RWPE2 (cell line): ENCODE measurements at regions not wholly inside any gene's neighbourhood (a gene's known extent, or its start where the extent isn't known, plus 50 kb on each side); places are given as distances from the start of the nearest gene placed in this dataset.

Source experiments
- ATAC-seq: fragments of 200-7000 bp; cut with Tn5 transposase; 3 replicates; pipeline ENCODE4 v1.9.1; 2021; ENCODE audit warnings: low read depth
- DNase-seq: peaks from one replicate; pipeline ENCODE4 v3.0.0-alpha.2; 2020; ENCODE audit warnings: low spot score
- H3K27ac ChIP-seq: fragments of 450-650 bp; 2 replicates; pipeline ENCODE4 v1.5.1; 2017; ENCODE audit warnings: mild to moderate bottlenecking; ENCODE audit not compliant: poor library complexity, severe bottlenecking
- H3K27me3 ChIP-seq: fragments of 250-450 bp; sonication (Bioruptor Pico); 2 replicates; pipeline ENCODE4 v1.5.1; 2021; ENCODE audit warnings: mild to moderate bottlenecking, moderate library complexity; ENCODE audit not compliant: insufficient read depth, poor library complexity, severe bottlenecking
- H3K36me3 ChIP-seq: fragments of 250-450 bp; sonication (Bioruptor Pico); 2 replicates; pipeline ENCODE4 v1.5.1; 2020; ENCODE audit warnings: low read depth, mild to moderate bottlenecking, moderate library complexity
- H3K4me1 ChIP-seq: fragments of 250-450 bp; sonication (Bioruptor Pico); 2 replicates; pipeline ENCODE4 v1.5.1; 2021; ENCODE audit warnings: mild to moderate bottlenecking, moderate library complexity; ENCODE audit not compliant: insufficient read depth, poor library complexity, severe bottlenecking
- H3K4me3 ChIP-seq: fragments of 250-450 bp; sonication (Bioruptor Pico); 2 replicates; pipeline ENCODE4 v1.5.1; 2021; ENCODE audit warnings: mild to moderate bottlenecking, moderate library complexity; ENCODE audit not compliant: severe bottlenecking
- H3K9me3 ChIP-seq: fragments of 250-450 bp; sonication (Bioruptor Pico); 2 replicates; pipeline ENCODE4 v1.5.1; 2021; ENCODE audit warnings: mild to moderate bottlenecking, moderate library complexity; ENCODE audit not compliant: severe bottlenecking
- CTCF ChIP-seq: fragments of 450-650 bp; IDR thresholded peaks from one replicate; pipeline ENCODE4 v1.5.1; 2017; ENCODE audit warnings: mild to moderate bottlenecking, moderate library complexity; ENCODE audit not compliant: poor library complexity, severe bottlenecking

GRCh38 chr6:28777147-28777461, 146.7 kb downstream of the TRIM27 start:
- DNase-seq, result no peak
- peaks cover 100% of the 10 kb centered on the region for H3K27me3 ChIP-seq
- no peaks in the 10 kb centered on the region for H3K36me3 ChIP-seq
- ATAC-seq, result no peak
- H3K9me3 ChIP-seq, result no peaks in the 10 kb centered on the region
- no peak overlapping the region for H3K4me3 ChIP-seq
- H3K27ac ChIP-seq, result no peak overlapping the region
- no peak for TF ChIP-seq CTCF
- no peaks in the 10 kb centered on the region for H3K4me1 ChIP-seq

- TF ChIP-seq CTCF, result no peak
- no peak overlapping the region for H3K4me3 ChIP-seq
- H3K9me3 ChIP-seq, result peaks cover 2% of the 10 kb centered on the region
- H3K4me1 ChIP-seq, result no peaks in the 10 kb centered on the region
- no peak overlapping the region for H3K27ac ChIP-seq
- no peak for DNase-seq
- ATAC-seq, result no peak
- peaks cover 98% of the 10 kb centered on the region for H3K27me3 ChIP-seq
- H3K36me3 ChIP-seq, result no peaks in the 10 kb centered on the region
Observed at GRCh38 chr6:28782113-28782673, 141.6 kb downstream of the TRIM27 start.

- H3K4me3 ChIP-seq, result no peak overlapping the region
- H3K4me1 ChIP-seq, result peaks cover 2% of the 10 kb centered on the region
- H3K27ac ChIP-seq, result no peak overlapping the region
- H3K27me3 ChIP-seq, result peaks cover 92% of the 10 kb centered on the region
- ATAC-seq (peak; percentile 28; the same call in 1 of the 3 replicates), DNase-seq (no peak)
- TF ChIP-seq CTCF, result no peak
- no peaks in the 10 kb centered on the region for H3K36me3 ChIP-seq
- peaks cover 2% of the 10 kb centered on the region for H3K9me3 ChIP-seq
Observed at GRCh38 chr6:28785962-28786679, 137.7 kb downstream of the TRIM27 start.

- peaks cover 3% of the 10 kb centered on the region for H3K4me1 ChIP-seq
- no peaks in the 10 kb centered on the region for H3K9me3 ChIP-seq
- H3K27ac ChIP-seq, result no peak overlapping the region
- H3K36me3 ChIP-seq, result no peaks in the 10 kb centered on the region
- ATAC-seq, result peak; percentile 56
- TF ChIP-seq CTCF, result no peak
- no peak for DNase-seq
- H3K27me3 ChIP-seq, result peaks cover 79% of the 10 kb centered on the region
- peak overlapping the region; percentile 48 for H3K4me3 ChIP-seq
Observed at GRCh38 chr6:28789553-28790083, 134.2 kb downstream of the TRIM27 start.

GRCh38 chr6:28791002-28791383, 132.8 kb downstream of the TRIM27 start:
- DNase-seq, result no peak
- Histone ChIP-seq H3K4me1 (peaks cover 3% of the 10 kb centered on the region), H3K27ac (no peak overlapping the region), H3K4me3 (peak overlapping the region; percentile 48), H3K36me3 (no peaks in the 10 kb centered on the region), H3K9me3 (no peaks in the 10 kb centered on the region), H3K27me3 (peaks cover 79% of the 10 kb centered on the region)
- ATAC-seq, result no peak
- no peak for TF ChIP-seq CTCF
